Heart right ventricle (tissue), 16 donors: ENCODE measurements at regions not wholly inside any gene's neighbourhood (a gene's known extent, or its start where the extent isn't known, plus 50 kb on each side); places are given as distances from the start of the nearest gene placed in this dataset.

Source experiments
- ATAC-seq, 8 donors: fragments of 200-7000 bp; cut with Tn5 transposase; one replicate each; pipeline ENCODE4 v1.9.1; 2020; ENCODE audit warnings: mild to moderate bottlenecking in 8 of 8, moderate library complexity in 8 of 8, moderate number of reproducible peaks in 1 of 8
- DNase-seq, 2 donors: peaks; one replicate each; pipeline ENCODE4 v3.0.0-alpha.2; 2020
- H3K27ac ChIP-seq, 10 donors: fragments of 200-600 bp; sonication (generic) in 2 of 10; one replicate each; pipeline versions ENCODE4 v1.5.0 to v1.8.0; 2020 to 2022; ENCODE audit warnings: mild to moderate bottlenecking in 3 of 10
- H3K27me3 ChIP-seq, 7 donors: fragments of 200-600 bp; one replicate each; pipeline ENCODE4 v1.8.0; 2021 to 2022; ENCODE audit warnings: mild to moderate bottlenecking in 2 of 7
- H3K36me3 ChIP-seq, 9 donors: fragments of 200-600 bp; sonication (generic) in 1 of 9; one replicate each; pipeline versions ENCODE4 v1.5.0 to v1.8.0; 2020 to 2022; ENCODE audit warnings: mild to moderate bottlenecking in 2 of 9
- H3K4me1 ChIP-seq, 9 donors: fragments of 200-600 bp; sonication (generic) in 1 of 9; one replicate each; pipeline versions ENCODE4 v1.5.0 to v1.8.0; 2020 to 2022; ENCODE audit warnings: mild to moderate bottlenecking in 4 of 9
- H3K4me3 ChIP-seq, 10 donors: fragments of 200-600 bp; sonication (generic) in 2 of 10; one replicate each; pipeline versions ENCODE4 v1.5.0 to v1.8.0; 2020 to 2022; ENCODE audit warnings: mild to moderate bottlenecking in 7 of 10, moderate library complexity in 2 of 10
- H3K9me3 ChIP-seq, 11 donors: fragments of 200-600 bp in 10 of 11; sonication (generic) in 2 of 11; one replicate each; pipeline versions ENCODE4 v1.5.0 to v1.8.0; 2013 to 2022; ENCODE audit warnings: mild to moderate bottlenecking in 2 of 11, control low read depth in 1 of 11, moderate library complexity in 1 of 11
- CTCF ChIP-seq, 9 donors: fragments of 200-600 bp; sonication (generic) in 2 of 9; IDR thresholded peaks; one replicate each; pipeline versions ENCODE4 v1.5.0 to v1.8.0; 2021 to 2022; ENCODE audit warnings: antibody characterized with exemption in 9 of 9, mild to moderate bottlenecking in 5 of 9, moderate library complexity in 1 of 9
- WGBS, 2 donors: extraction: QIAGEN DNeasy Blood & Tissue Kit; methylation state at CpG; one replicate each; pipeline ENCODE4 v1.1.7; 2013; ENCODE audit warnings: inconsistent platforms in 1 of 2; 5-methylcytosine and 5-hydroxymethylcytosine counted together
- intact Hi-C, 10 donors: fragments of 100-400 bp; cut with DNase I; formaldehyde crosslinking; loops; one replicate each; pipeline versions ENCODE4 v1.11.1 to v1.14.2; 2022
- donor health status: Arrhythmogenic right ventricular cardiomyopathy.
- donor health status: ischemic (EF 13 %, LVEDD 7.1; RV severe dilation, severe dysfunction).
- donor health status: healthy with polysubstance abuse.
- donor health status: DM: no; HTN: yes; CAD: no.
- donor health status: DM: no; HTN: no; CAD: no.
- donor health status: ischemic (EF 25% LVEDD 6.9; RV normal size, moderate dysfunction).
- donor health status: ischemic (EF 25% LVEDD 5.7; RV mildly dilated, moderate dysfunction).
- donor health status: healthy.
- donor health status: DM: yes; HTN: yes; CAD: no.
- donor health status: Ischemic cardiomyopathy.
- donor health status: ischemic (EF 35%, LVEDD 5.7; RV mildly dilated, moderate dysfunction).
- donor health status: nonischemic (EF 11% LVEDD 7.7; RV severe dilation, severe dysfunction).
- donor health status: DM: yes; HTN: yes; CAD: no.
- donor health status: PGD.
- donor health status: ischemic (EF 29% LVEDD 5.4; RV normal size, mild dysfunction).
- donor health status: nonischemic (EF 23%, LVEDD 6.1; RV moderate dilation, normal function).

DNA sequence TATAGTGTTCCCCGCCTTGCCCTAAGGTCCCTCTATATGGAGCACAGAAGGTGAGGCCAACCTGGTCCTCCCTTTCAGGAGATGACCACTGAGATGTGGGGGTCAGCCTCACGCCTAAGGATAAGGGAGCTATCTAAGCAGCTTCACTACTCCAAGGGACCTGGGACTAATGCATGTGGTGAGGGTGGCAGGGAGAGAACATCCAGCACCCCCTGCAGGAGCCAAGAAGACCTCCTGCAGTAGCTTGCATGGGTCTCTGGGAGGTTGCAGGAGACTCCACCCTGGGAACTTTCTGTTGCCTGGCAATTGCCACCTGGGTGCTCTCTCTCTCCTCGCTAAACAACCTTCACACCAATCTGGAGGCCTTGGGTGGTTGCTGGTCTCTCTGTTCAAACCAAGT, 93.0 kb upstream of the KLHL29 start:
- Histone ChIP-seq H3K27me3 (peaks cover 0 to 15% (median 4%) of the 10 kb centered on the region in 7 donors), H3K36me3 (no peaks in the 10 kb centered on the region), H3K4me1 (peaks cover 0 to 16% (median 9%) of the 10 kb centered on the region in 9 donors), H3K27ac (no peak overlapping the region), H3K9me3 (no peaks in the 10 kb centered on the region), H3K4me3 (no peak overlapping the region)
- WGBS, 2 donors = 92 to 97% methylated on average over 3 of the region's 3 CpGs
- no peak for TF ChIP-seq CTCF (IDR thresholded peaks at IDR 0.05)
- ATAC-seq (no peak), DNase-seq (no peak)
- intact Hi-C loops = no loop called here

DNA sequence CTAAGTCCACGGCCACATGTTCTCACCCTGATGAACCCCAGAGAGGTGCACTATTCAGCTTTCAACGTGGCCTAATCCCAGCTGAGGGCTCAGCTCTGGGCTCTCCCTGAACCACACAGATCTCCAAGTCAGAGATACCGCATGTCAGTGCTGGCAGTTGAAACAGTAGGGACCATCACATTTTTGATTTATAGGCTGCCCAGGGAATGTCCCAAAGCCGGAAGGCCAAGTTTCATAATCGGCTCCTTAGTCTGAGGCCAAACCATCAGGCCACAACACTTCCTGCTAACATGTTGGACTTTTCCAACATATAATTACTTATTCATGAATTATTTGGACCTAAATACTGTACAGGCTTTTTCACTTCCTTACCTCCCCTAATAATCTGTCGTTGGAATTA, 91.9 kb upstream of the KLHL29 start:
- Histone ChIP-seq H3K27ac (no peak overlapping the region), H3K4me3 (no peak overlapping the region), H3K9me3 (no peaks in the 10 kb centered on the region), H3K27me3 (peaks cover 0 to 18% (median 4%) of the 10 kb centered on the region in 7 donors), H3K4me1 (peaks cover 0 to 10% (median 2%) of the 10 kb centered on the region in 9 donors), H3K36me3 (no peaks in the 10 kb centered on the region)
- ATAC-seq (peak in 6 of 8 donors; percentile 19 to 54 (median 42)), DNase-seq (no peak)
- intact Hi-C loops = no loop called here
- TF ChIP-seq CTCF (IDR thresholded peaks at IDR 0.05) = no peak
- whole genome bisulfite sequencing, 2 donors = 45 to 51% methylated on average over 6 of the region's 6 CpGs

- no peaks in the 10 kb centered on the region for H3K36me3 ChIP-seq
- no peaks in the 10 kb centered on the region for H3K9me3 ChIP-seq
- no peak for TF ChIP-seq CTCF (IDR thresholded peaks at IDR 0.05)
- peaks cover 0 to 19% (median 4%) of the 10 kb centered on the region in 7 donors for H3K27me3 ChIP-seq
- intact Hi-C loops = no loop called here
- ATAC-seq (peak in 3 of 8 donors; percentile 29 to 36 (median 33)), DNase-seq (no peak)
- H3K27ac ChIP-seq = no peak overlapping the region
- WGBS, 2 donors = 45 to 57% methylated on average over 7 of the region's 7 CpGs
- peaks cover 0 to 10% (median 0%) of the 10 kb centered on the region in 9 donors for H3K4me1 ChIP-seq
- no peak overlapping the region for H3K4me3 ChIP-seq
Measured at GRCh38 chr2:23293731-23294130, 91.2 kb upstream of the KLHL29 start.

- ATAC-seq = peak in 1 of 8 donors; percentile 17
- Histone ChIP-seq H3K27ac (no peak overlapping the region), H3K27me3 (peaks cover 0 to 19% (median 4%) of the 10 kb centered on the region in 7 donors), H3K4me3 (no peak overlapping the region), H3K9me3 (no peaks in the 10 kb centered on the region), H3K4me1 (peaks cover 0 to 10% (median 0%) of the 10 kb centered on the region in 9 donors), H3K36me3 (no peaks in the 10 kb centered on the region)
- intact Hi-C loops = no loop called here
- no peak for DNase-seq
- 66 to 82% methylated on average over 4 of the region's 4 CpGs for WGBS, 2 donors
- TF ChIP-seq CTCF (IDR thresholded peaks at IDR 0.05) = no peak
Measured at GRCh38 chr2:23294238-23294637, 90.7 kb upstream of the KLHL29 start.
